Osteocyte (in vitro differentiated cells): ENCODE measurements at regions not wholly inside any gene's neighbourhood (a gene's known extent, or its start where the extent isn't known, plus 50 kb on each side); places are given as distances from the start of the nearest gene placed in this dataset.

Experiments used
- DNase-seq: peaks from one replicate; pipeline ENCODE4 v3.0.0; 2021; ENCODE audit warnings: mixed read lengths; ENCODE audit not compliant: unreplicated experiment; ENCODE audit errors: extremely low spot score
- H3K27ac Mint-ChIP-seq: one replicate; pipeline ENCODE4 v1.8.0; 2021; ENCODE audit warnings: mild to moderate bottlenecking, mixed read lengths; ENCODE audit not compliant: unreplicated experiment
- H3K27me3 Mint-ChIP-seq: one replicate; pipeline ENCODE4 v1.8.0; 2021; ENCODE audit warnings: mixed read lengths; ENCODE audit not compliant: unreplicated experiment
- H3K36me3 Mint-ChIP-seq: one replicate; pipeline ENCODE4 v1.8.0; 2021; ENCODE audit warnings: mixed read lengths; ENCODE audit not compliant: unreplicated experiment
- H3K4me1 Mint-ChIP-seq: one replicate; pipeline ENCODE4 v1.8.0; 2021; ENCODE audit warnings: mixed read lengths; ENCODE audit not compliant: unreplicated experiment
- H3K4me3 Mint-ChIP-seq: one replicate; pipeline ENCODE4 v1.8.0; 2021; ENCODE audit warnings: mild to moderate bottlenecking, moderate library complexity, mixed read lengths; ENCODE audit not compliant: unreplicated experiment
- H3K9me3 Mint-ChIP-seq: one replicate; pipeline ENCODE4 v1.8.0; 2021; ENCODE audit warnings: mixed read lengths; ENCODE audit not compliant: unreplicated experiment
- CTCF ChIP-seq: fragments of 200-600 bp; sonication (generic); IDR thresholded peaks from 2 replicates; pipeline ENCODE4 v1.5.0; 2021; ENCODE audit warnings: antibody characterized with exemption, mild to moderate bottlenecking, moderate library complexity

- no peak for DNase-seq
- no peak for TF ChIP-seq CTCF
- no peak overlapping the region for H3K4me3 Mint-ChIP-seq
Measured at GRCh38 chr9:88234114-88234513, 95.8 kb upstream of the SPATA31C2 start.

GRCh38 chr9:88233091-88233490, 94.8 kb upstream of the SPATA31C2 start:
- TF ChIP-seq CTCF, result no peak
- Mint-ChIP-seq H3K9me3 (peaks cover 13% of the 10 kb centered on the region), H3K27me3 (peaks cover 2% of the 10 kb centered on the region), H3K27ac (no peak overlapping the region), H3K4me1 (no peaks in the 10 kb centered on the region), H3K36me3 (no peaks in the 10 kb centered on the region), H3K4me3 (no peak overlapping the region)
- no peak for DNase-seq

More at GRCh38 chr9:88234114-88234513, 95.8 kb upstream of the SPATA31C2 start:
- H3K36me3 Mint-ChIP-seq, result no peaks in the 10 kb centered on the region
- H3K27ac Mint-ChIP-seq, result no peak overlapping the region
- no peaks in the 10 kb centered on the region for H3K4me1 Mint-ChIP-seq
- H3K9me3 Mint-ChIP-seq, result peaks cover 13% of the 10 kb centered on the region
- H3K27me3 Mint-ChIP-seq, result no peaks in the 10 kb centered on the region

- Mint-ChIP-seq H3K4me1 (no peaks in the 10 kb centered on the region), H3K27ac (no peak overlapping the region), H3K9me3 (peaks cover 13% of the 10 kb centered on the region), H3K4me3 (no peak overlapping the region), H3K27me3 (peaks cover 2% of the 10 kb centered on the region), H3K36me3 (no peaks in the 10 kb centered on the region)
- TF ChIP-seq CTCF, result no peak
- no peak for DNase-seq
Measured at GRCh38 chr9:88230612-88231011, 92.3 kb upstream of the SPATA31C2 start.

- no peaks in the 10 kb centered on the region for H3K36me3 Mint-ChIP-seq
- H3K27ac Mint-ChIP-seq, result no peak overlapping the region
- TF ChIP-seq CTCF, result no peak
- H3K4me1 Mint-ChIP-seq, result no peaks in the 10 kb centered on the region
- H3K4me3 Mint-ChIP-seq, result no peak overlapping the region
- peaks cover 13% of the 10 kb centered on the region for H3K9me3 Mint-ChIP-seq
- DNase-seq, result no peak
- H3K27me3 Mint-ChIP-seq, result peaks cover 2% of the 10 kb centered on the region
Measured at GRCh38 chr9:88229434-88229833, 91.2 kb upstream of the SPATA31C2 start.

- no peak for TF ChIP-seq CTCF
- Mint-ChIP-seq H3K4me1 (no peaks in the 10 kb centered on the region), H3K4me3 (no peak overlapping the region), H3K27ac (no peak overlapping the region), H3K27me3 (peaks cover 2% of the 10 kb centered on the region), H3K36me3 (no peaks in the 10 kb centered on the region), H3K9me3 (peaks cover 4% of the 10 kb centered on the region)
- no peak for DNase-seq
Measured at GRCh38 chr9:88224938-88225337, 86.7 kb upstream of the SPATA31C2 start.
